ENCODE measurements at regions not wholly inside any gene's neighbourhood (a gene's known extent, or its start where the extent isn't known, plus 50 kb on each side); places are given as distances from the start of the nearest gene placed in this dataset.
A peak's percentile ranks its signal among the peaks of the same experiment; 100 is the strongest.
"Not testable (repeated sequence)": the region's sequence is repeated elsewhere in the genome, so short reads cannot be mapped to it uniquely, and the experiment has no call there.

DNA sequence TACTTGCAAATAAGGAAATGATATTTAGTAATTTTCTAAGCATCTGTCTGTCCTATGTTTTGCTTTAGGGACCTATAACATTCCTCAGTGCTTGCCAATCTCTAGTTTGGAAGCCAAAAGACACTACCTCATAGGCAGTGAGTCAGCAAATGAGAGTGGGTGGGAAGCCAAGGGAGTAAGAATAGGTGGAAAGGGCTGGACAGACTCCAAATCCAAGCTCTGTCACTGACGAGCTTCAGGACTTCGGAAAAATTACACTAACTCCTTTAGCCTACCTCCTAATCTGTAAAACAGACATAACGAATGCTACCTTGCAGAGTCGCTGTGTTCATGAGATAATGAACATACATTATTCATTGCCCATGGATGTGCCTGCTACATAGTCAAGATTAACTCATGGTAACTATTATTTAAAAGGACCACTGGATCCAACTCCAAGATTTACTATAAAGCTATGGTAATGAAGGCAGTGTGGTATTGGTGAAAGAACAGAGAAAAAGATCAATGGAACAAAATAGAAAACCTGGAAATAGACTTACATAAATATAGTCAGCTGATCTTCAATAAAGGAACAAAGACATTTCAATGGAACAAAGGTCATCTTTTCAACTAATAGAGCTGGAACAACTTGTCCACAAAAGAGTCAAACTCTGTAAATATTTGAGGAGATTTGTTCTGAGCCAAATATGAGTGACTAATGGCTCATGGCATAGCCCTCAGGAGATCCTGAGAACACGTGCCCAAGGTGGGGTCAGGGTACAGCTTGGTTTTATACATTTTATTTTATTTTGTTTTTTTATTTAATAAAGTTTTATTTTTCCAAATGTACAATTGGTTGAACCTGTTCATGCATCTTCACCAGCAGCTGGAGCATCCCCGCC is 64.1 kb downstream of the FAM50B start:
- H3K9me3 ChIP-seq (ENCODE audit: control insufficient read depth, low read length, poor library complexity, severe bottlenecking), result no peaks in the 10 kb centered on the region
- Mint-ChIP-seq H3K4me1 (peaks cover 34% of the 10 kb centered on the region), H3K4me3 (peak overlapping the region; percentile 34), H3K36me3 (ENCODE audit: low read depth) (peaks cover 2% of the 10 kb centered on the region), H3K27ac (no peak overlapping the region), H3K27me3 (peaks cover 24% of the 10 kb centered on the region)
- DNase-seq (no peak), ATAC-seq (no peak)

DNA sequence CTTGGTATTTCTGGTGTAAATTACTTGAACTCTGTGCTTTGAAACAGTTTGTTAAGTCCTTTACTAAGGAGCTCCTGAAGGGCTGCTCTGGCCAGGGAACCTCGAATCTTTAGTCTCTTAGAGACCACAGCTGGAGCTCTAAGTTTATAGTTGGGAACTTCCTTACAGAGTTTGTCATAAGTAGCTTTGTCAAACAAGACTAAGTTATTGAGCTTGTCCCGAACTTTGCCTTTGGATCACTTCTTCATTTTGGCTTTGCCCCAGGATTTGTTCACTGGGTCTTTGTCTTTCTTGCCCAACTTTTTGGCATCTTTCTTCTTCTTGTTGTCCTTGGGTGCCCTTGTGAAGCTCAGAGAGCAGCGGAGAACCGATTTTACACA is 64.8 kb downstream of the FAM50B start:
- H3K4me3 Mint-ChIP-seq, result peak overlapping the region; percentile 31
- ATAC-seq (no peak), DNase-seq (no peak)
- H3K4me1 Mint-ChIP-seq, result peaks cover 35% of the 10 kb centered on the region
- H3K9me3 ChIP-seq (ENCODE audit: control insufficient read depth, low read length, poor library complexity, severe bottlenecking), result no peaks in the 10 kb centered on the region
- H3K27me3 Mint-ChIP-seq, result peaks cover 24% of the 10 kb centered on the region
- no peak overlapping the region for H3K27ac Mint-ChIP-seq
- peaks cover 2% of the 10 kb centered on the region for H3K36me3 Mint-ChIP-seq (ENCODE audit: low read depth)

DNA sequence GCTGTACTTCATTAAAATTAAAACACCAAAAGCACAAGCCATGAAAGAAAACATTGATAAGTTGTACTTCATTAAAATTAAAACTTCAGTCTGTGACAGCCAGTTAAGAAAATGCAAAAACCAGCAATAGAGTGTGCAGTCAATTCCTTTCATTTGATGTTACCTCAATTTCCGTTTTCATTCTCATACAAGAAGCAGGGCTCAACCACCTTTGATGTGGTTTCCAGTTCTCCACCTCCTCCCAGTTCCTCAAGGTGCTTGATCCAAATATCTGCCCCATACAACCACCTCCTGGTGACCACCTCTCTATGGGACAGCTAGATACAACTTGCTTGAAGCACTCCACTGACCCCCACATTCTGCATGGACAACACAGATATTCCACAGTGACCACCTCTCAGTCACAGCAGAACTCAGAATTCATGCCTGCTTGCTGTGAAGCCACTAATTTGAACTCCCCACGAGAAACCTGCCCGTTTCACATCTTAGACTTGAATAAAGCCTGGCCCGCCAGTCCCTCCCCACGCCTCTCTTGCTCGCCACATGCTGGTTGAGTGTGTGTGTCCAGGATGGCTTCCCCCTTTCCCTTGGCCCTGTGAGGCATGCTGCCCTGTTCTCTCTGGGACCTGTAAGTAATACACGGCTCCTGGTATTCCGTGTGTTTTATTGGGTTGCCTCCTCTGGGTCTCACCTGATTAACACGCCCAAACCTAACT is 66.1 kb downstream of the FAM50B start:
- Mint-ChIP-seq H3K4me3 (peak overlapping the region; percentile 85), H3K27me3 (peaks cover 20% of the 10 kb centered on the region), H3K36me3 (ENCODE audit: low read depth) (peaks cover 2% of the 10 kb centered on the region), H3K4me1 (peaks cover 35% of the 10 kb centered on the region), H3K27ac (peak overlapping the region; percentile 63)
- ATAC-seq (peak; percentile 93), DNase-seq (no peak)
- H3K9me3 ChIP-seq (ENCODE audit: control insufficient read depth, low read length, poor library complexity, severe bottlenecking), result no peaks in the 10 kb centered on the region

DNA sequence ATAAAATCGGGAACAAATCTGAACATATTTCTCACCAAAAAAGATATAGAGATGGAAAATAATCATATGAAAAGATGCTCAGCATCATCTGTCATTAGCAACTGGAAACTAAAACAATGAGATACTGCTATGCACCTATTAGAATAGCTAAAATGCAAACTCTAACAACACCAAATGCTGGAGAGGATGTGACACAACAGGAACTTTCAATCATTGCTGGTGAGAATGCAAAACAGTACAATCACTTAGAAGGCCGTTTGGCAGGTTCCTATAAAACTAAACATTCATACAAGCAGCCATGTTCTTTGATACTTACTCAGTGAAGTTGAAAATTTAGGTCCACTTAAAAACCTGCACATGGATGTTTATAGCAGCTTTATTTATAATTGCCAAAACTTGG is 67.0 kb downstream of the FAM50B start:
- H3K4me1 Mint-ChIP-seq, result peaks cover 30% of the 10 kb centered on the region
- H3K4me3 Mint-ChIP-seq, result peak overlapping the region; percentile 41
- no peak for DNase-seq
- H3K9me3 ChIP-seq (ENCODE audit: control insufficient read depth, low read length, poor library complexity, severe bottlenecking), result no peaks in the 10 kb centered on the region
- peaks cover 11% of the 10 kb centered on the region for H3K27me3 Mint-ChIP-seq
- peak overlapping the region; percentile 63 for H3K27ac Mint-ChIP-seq
- ATAC-seq, result no peak
- H3K36me3 Mint-ChIP-seq (ENCODE audit: low read depth), result peaks cover 2% of the 10 kb centered on the region

DNA sequence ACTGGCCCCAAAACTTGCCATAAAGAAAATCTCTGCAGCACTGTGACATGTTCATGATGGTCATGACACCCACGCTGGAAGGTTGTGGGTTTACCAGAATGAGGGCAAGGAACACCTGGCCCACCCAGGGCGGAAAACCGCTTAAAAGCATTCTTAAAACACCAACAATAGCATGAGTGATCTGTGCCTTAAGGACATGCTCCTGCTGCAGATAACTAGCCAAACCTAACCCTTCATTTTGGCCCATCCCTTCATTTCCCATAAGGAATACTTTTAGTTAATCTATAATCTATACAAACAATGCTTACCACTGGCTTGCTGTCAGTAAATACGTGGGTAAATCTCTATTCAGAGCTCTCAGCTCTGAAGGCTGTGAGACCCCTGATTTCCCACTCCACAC is 67.6 kb downstream of the FAM50B start:
- not testable (repeated sequence) for H3K4me3 Mint-ChIP-seq, H3K27me3 Mint-ChIP-seq, ATAC-seq

DNA sequence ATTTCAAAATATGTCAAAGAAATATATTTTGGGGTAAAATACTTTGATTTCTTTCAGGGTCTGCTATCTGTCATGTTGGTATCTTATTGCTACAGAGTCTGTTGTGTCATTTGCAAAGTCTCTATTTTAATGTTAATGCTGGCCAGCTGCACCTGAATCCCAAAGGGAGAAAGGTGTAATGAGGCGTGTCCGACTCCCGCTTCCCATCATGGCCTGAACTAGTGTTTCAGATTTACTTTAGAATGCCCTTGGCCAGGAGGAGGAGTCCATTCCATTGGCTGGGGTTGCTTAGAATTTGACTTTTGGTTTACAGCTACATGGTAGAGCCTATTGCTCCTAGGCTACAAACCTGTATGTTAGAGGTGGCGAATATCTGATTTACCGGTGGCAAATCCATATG is 69.3 kb downstream of the FAM50B start:
- H3K4me1 Mint-ChIP-seq, result peaks cover 23% of the 10 kb centered on the region
- no peaks in the 10 kb centered on the region for H3K9me3 ChIP-seq (ENCODE audit: control insufficient read depth, low read length, poor library complexity, severe bottlenecking)
- no peak for ATAC-seq
- no peak overlapping the region for H3K4me3 Mint-ChIP-seq
- DNase-seq, result no peak
- peaks cover under 1% of the 10 kb centered on the region for H3K36me3 Mint-ChIP-seq (ENCODE audit: low read depth)
- no peak overlapping the region for H3K27ac Mint-ChIP-seq
- H3K27me3 Mint-ChIP-seq, result peaks cover 8% of the 10 kb centered on the region

More for the DNA sequence above, 67.6 kb downstream of the FAM50B start:
- H3K36me3 Mint-ChIP-seq (ENCODE audit: low read depth); H3K27ac Mint-ChIP-seq; DNase-seq; H3K9me3 ChIP-seq (ENCODE audit: control insufficient read depth, low read length, poor library complexity, severe bottlenecking): not testable (repeated sequence)
- H3K4me1 Mint-ChIP-seq, result peaks cover 25% of the 10 kb centered on the region

DNA sequence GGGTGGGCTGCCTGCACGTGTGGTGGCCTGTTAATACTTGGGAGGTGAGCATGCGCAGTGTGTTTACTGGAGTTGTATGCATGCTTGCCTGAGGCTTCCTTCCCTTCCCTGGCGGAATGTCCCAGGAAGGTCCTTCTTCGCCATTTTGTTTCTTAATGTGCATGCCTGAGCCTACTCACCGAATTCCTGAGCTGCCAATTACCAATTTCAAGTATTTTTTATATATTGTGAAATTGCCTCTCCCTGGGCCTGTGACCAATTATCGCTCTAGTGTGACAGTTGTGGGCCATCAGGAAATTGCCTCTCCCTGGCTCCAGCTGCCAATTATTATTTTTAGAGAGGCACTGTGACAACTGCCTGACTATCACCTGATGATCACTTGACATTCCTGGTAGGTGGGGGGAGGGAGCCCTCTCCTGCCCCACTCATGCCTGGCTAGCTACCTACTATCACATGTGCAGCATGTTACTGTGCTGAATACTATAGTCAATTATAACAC is 70.0 kb downstream of the FAM50B start:
- H3K4me3 Mint-ChIP-seq, result no peak overlapping the region
- ATAC-seq, result no peak
- no peak for DNase-seq
- H3K27me3 Mint-ChIP-seq, result peaks cover 8% of the 10 kb centered on the region
- no peak overlapping the region for H3K27ac Mint-ChIP-seq
- H3K4me1 Mint-ChIP-seq, result peaks cover 20% of the 10 kb centered on the region
- no peaks in the 10 kb centered on the region for H3K36me3 Mint-ChIP-seq (ENCODE audit: low read depth)
- H3K9me3 ChIP-seq (ENCODE audit: control insufficient read depth, low read length, poor library complexity, severe bottlenecking), result no peaks in the 10 kb centered on the region

DNA sequence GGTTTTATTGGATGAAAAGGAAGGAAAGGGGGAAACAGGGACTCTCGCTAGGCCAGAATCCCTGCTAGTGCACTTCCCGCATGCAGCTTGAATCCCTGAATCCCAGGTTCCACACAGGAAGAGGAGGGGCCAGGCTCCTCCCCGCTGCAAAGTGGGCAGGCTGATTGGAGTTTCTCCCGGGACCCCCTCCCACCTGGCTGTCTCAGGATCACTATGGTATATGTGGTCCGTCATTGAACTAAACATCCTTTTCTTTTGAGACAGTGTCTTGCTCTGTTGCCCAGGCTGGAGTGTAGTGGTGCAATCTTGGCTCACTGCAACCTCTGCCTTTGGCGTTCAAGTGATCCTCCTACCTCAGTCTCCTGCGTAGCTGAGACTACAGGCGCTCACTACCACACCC is 70.7 kb downstream of the FAM50B start:
- ATAC-seq (no peak), DNase-seq (no peak)
- no peaks in the 10 kb centered on the region for H3K9me3 ChIP-seq (ENCODE audit: control insufficient read depth, low read length, poor library complexity, severe bottlenecking)
- Mint-ChIP-seq H3K27me3 (peaks cover 12% of the 10 kb centered on the region), H3K27ac (no peak overlapping the region), H3K36me3 (ENCODE audit: low read depth) (no peaks in the 10 kb centered on the region), H3K4me1 (peaks cover 15% of the 10 kb centered on the region), H3K4me3 (no peak overlapping the region)

DNA sequence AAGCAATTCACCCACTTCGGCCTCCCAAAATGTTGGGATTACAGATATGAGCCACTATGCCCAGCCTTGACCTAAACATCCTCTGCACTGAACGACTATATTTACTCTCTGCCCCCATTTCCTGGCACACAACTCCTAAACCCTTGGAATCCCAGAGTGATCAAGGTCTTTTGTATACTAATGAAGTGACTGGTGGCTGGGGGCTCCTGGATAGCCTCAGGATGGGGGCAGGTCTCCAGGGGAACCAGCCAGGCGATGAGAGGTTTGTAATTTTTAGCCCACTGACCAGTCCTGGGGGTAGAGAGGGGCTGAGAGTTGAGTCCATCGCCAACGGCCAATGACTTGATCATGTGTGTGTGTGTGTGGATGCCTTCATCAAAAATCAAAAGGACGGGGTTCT is 71.1 kb downstream of the FAM50B start:
- no peak overlapping the region for H3K27ac Mint-ChIP-seq
- ATAC-seq, result no peak
- no peaks in the 10 kb centered on the region for H3K36me3 Mint-ChIP-seq (ENCODE audit: low read depth)
- H3K4me3 Mint-ChIP-seq, result no peak overlapping the region
- peaks cover 10% of the 10 kb centered on the region for H3K4me1 Mint-ChIP-seq
- peaks cover 16% of the 10 kb centered on the region for H3K27me3 Mint-ChIP-seq
- DNase-seq, result no peak
- no peaks in the 10 kb centered on the region for H3K9me3 ChIP-seq (ENCODE audit: control insufficient read depth, low read length, poor library complexity, severe bottlenecking)

DNA sequence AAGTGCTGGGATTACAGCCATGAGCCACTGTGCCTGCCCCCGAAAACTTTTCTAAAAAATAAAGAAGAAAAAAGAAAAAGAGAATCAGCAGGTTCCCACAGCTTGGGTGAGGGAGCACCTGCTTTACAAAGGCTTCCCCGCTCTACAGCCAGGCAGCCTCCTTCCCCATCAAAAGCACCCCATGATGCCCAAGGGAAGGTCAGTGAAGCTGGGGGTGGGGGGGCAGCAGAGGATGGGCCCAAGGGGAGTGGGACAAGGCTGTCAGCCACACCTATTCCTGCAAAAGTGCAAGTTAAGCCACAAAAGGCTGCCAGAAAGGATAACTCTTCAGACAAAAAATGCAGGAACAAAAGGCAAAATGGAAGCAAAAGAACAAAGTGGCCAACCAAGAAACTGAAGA is 72.5 kb downstream of the FAM50B start:
- Mint-ChIP-seq H3K27me3 (peaks cover 17% of the 10 kb centered on the region), H3K4me1 (peaks cover 2% of the 10 kb centered on the region), H3K27ac (no peak overlapping the region), H3K36me3 (ENCODE audit: low read depth) (no peaks in the 10 kb centered on the region), H3K4me3 (no peak overlapping the region)
- no peak for DNase-seq
- H3K9me3 ChIP-seq (ENCODE audit: control insufficient read depth, low read length, poor library complexity, severe bottlenecking), result no peaks in the 10 kb centered on the region
- no peak for ATAC-seq

DNA sequence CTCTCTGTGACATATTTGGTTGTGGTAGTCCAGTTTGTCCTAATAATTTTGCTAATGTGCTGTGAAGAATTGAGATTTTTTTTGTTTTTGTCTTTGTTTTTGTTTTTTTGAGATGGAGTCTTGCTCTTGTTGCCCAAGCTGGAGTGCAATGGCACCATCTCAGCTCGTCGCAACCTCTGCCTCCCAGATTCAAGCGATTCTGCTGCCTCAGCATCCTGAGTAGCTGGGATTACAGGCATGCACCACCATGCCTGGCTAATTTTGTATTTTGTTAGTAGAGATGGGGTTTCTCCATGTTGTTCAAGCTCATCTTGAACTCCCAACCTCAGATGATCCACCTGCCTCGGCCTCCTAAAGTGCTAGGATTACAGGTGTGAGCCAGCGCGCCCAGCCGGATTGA is 73.4 kb downstream of the FAM50B start:
- not testable (repeated sequence) for H3K27ac Mint-ChIP-seq; H3K4me3 Mint-ChIP-seq; ATAC-seq; DNase-seq; H3K9me3 ChIP-seq (ENCODE audit: control insufficient read depth, low read length, poor library complexity, severe bottlenecking); H3K36me3 Mint-ChIP-seq (ENCODE audit: low read depth); H3K4me1 Mint-ChIP-seq
- H3K27me3 Mint-ChIP-seq, result peaks cover 17% of the 10 kb centered on the region

DNA sequence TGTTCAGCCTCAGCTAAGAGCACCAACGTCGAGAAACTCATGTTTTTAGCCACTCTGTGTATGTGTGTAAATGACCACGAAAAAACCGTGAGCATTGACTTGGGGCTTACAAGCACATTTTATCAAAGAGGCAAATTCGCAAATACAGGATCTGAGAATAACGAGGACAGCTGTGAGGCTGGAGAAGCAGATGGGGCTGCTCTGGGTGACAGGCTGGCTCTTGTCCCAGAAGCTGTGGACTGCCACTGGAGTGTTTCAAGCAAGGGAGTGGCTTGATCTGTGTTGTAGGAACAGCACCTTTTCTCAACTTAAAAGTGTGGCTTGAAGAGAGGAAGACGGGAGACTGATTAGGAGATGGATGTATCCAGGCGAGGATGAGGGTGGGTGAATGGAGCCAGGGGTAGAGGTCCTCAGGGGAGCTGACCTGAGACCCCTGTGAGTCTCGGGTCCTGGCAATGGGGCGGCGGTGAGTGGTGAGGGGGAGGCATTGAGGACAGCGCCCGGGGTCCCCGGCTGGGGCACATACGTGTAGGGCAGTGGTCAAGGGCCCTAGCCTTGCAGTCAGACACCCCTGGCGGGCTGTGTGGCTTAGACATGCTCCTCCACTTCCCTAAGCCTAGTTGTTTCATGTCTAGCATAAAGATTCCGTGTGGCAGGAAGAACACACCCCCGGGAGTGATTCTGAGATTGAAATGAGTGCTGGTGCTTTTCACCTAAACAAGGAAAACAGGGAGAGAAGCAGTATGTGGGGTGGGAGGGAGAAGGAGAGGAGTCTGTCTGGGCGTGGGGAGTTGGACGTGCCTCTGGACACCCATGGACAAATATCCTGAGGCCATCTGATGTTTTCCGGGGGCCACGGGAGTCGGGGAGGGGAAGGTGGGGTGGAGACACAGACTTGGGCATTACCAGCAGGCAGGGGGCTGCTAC is 76.3 kb downstream of the FAM50B start:
- H3K27me3 Mint-ChIP-seq, result peaks cover 17% of the 10 kb centered on the region
- H3K9me3 ChIP-seq (ENCODE audit: control insufficient read depth, low read length, poor library complexity, severe bottlenecking); H3K36me3 Mint-ChIP-seq (ENCODE audit: low read depth); H3K4me1 Mint-ChIP-seq; DNase-seq; H3K27ac Mint-ChIP-seq; ATAC-seq; H3K4me3 Mint-ChIP-seq: not testable (repeated sequence)

DNA sequence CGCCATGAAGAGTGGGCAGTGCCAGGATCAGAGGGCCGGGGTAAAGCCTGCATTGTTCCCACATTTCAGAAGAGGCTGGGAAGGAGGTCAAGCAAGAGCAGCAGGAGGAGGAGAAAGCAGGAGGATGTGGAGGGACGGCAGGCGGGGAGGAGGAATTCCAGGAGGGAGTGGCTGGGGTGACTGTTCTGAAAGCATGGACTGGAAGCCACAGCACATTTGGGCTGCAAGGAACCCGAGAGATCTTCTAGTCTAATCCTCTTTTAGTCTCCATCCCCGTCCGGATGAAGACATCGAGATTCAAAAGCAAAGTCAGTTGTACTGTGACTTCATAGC is 76.9 kb downstream of the FAM50B start:
- ATAC-seq, result no peak
- H3K4me3 Mint-ChIP-seq, result no peak overlapping the region
- peaks cover 17% of the 10 kb centered on the region for H3K27me3 Mint-ChIP-seq
- no peaks in the 10 kb centered on the region for H3K9me3 ChIP-seq (ENCODE audit: control insufficient read depth, low read length, poor library complexity, severe bottlenecking)
- no peaks in the 10 kb centered on the region for H3K4me1 Mint-ChIP-seq
- no peak for DNase-seq
- no peak overlapping the region for H3K27ac Mint-ChIP-seq
- H3K36me3 Mint-ChIP-seq (ENCODE audit: low read depth), result no peaks in the 10 kb centered on the region

All from T-helper 17 cell (primary cell).